AG20443 (cell line): ENCODE measurements at regions not wholly inside any gene's neighbourhood (a gene's known extent, or its start where the extent isn't known, plus 50 kb on each side); places are given as distances from the start of the nearest gene placed in this dataset.

Experiments
- DNase-seq: peaks from one replicate; pipeline ENCODE4 v3.0.0; 2012; ENCODE audit warnings: low spot score, mixed read lengths

- DNase-seq: no peak
Measured at GRCh38 chr3:106215047-106215446, 346.2 kb upstream of the CBLB start.

DNA sequence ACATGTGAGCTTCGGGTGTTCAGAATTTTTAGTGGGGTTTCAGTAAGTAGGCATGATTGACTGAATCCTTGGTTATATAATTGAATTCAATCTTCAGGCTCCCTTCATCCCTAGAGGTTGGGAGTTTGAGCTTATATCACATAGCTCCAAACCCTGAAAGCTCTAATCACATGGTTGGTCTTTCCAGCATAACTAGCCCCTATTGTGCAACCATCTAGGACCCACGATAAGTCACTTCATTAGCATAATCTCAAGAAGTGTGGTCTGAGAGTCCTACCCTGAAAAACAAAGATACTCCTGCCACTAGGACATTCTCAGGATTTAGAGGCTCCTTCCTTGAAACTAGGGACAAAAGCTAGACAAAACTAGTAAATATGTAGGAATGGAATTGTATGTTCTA is 348.9 kb upstream of the CBLB start:
- no peak for DNase-seq

GRCh38 chr3:106227068-106227467 is 358.3 kb upstream of the CBLB start:
- DNase-seq: no peak

DNA sequence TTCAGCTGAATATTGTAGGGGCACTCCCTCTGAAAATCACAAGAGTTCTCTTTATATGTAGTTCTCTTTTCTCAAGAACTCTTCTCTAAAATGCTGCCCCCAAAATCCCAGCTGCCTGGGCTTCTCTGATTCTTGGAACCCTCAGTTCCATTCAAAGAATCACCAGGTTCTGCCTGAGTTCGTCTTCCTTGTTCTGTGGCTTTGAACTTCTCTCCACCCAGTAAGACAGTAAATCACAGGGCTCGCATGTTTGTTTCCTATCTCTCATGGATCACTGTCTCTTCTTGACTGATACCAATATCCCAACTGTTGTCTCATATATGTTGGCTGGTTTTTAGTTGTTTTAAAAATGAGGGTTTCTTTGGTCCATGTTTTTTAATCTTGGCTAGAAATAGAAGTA is 359.5 kb upstream of the CBLB start:
- DNase-seq: no peak

DNA sequence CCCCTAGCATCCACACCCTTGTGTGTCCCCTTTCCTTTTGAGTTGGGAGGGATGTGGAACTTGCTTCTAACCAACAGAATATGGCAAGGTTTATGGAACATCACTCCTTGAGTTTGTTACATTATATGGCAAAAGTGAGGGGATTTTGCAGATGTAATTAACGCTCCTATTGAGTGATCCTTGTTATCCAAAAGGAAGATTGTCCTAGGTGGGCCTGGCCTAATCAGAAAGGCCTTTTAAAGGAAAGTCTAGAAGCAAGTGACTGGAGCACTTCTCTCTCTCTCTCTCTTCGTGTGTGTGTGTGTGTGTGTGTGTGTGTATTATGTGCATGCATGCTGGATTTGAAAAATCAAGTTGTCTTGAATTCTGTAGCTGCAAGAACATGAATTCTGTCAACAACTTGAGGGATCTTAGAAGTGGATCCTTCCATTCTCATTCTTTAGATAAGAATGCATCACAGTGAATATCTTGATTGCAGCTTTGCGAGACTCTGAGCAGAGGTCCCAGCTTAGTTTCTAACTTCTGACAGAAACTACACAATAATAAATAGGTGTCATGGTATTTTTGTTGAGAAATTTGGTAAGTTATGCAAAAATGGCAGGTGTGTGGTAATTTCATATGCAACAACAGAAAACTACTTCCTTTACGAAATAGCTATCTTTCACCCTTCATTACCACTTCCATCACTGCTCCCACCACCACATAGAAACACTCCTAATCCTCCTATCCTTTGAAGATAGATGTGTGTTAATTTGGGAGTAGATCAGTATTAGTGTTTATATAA is 360.9 kb upstream of the CBLB start:
- no peak for DNase-seq

DNA sequence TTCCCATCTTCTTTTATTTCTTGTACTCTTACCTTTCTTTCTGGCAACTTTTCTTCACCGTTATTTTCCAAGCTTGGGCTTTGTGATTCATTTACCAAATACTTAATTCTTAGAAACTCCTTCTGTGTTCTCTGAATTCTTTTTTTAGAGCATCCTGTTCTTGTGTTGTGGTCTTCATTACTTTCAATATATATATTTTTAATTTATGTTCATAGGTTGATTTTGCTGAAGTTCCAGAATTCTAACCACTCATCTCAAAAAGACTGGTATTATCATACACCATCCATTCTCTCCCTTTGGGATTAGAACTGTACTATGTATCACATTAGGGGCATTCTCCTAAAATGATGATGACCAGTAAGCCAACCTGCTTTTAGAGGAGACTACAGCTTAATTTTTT is 362.3 kb upstream of the CBLB start:
- DNase-seq: no peak

DNA sequence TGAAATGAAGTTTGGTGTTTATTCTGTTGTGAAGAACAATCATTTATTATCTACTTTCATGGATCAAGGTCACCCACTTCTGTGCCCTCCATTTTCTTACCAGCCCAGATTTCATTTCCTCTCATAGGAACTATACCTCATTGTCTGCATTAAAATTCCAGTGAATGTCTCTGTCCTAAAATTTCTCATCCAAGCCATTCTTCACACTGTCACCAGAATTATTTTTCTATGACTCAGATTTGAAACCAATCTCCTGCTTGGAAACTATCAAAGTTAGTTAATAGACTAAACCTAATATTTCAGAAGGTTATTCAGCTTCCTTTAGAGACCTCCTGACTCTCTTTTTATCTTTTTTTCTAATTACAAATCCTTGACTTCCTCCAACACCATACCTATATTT is 364.1 kb upstream of the CBLB start:
- no peak for DNase-seq

DNA sequence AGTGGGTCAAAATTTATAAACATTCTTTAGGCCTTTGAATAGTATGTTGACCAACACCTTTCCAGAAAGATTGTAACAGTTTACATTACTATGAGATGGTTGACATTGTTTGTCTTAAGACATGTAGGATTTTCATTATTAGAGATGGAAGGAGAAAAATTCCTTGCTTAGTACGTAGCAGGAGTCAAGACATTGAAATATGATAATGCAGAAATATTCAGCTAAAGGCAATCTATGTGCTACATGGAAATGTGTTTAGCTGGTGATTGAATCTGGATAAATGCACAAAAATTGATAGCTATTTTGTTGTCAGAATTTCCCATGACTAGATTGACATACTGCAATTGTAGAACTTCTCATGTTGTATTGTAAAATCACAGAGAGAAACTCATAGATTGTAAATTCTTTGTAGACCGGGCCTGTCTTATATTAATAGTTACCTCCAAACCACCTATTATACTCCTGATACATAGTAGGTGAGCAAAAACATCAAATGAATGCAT is 370.4 kb upstream of the CBLB start:
- no peak for DNase-seq

DNA sequence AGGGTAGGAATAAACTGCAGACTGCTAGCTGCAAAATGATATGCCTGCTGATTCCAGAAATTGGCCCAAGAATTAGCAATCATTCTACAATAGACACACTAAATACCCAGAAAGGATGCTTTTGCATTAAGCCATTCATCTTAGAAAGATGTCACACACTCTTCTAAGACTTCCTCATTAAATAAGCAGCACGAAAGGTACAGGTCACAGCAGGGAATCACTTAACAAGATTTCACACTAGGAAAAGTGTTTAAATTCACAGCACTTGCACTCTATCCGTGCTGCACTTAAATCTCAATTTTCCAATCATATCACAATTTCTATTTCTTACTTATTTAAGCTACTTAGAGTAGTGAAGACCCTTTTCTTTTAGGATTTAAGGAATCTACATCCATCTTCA is 372.8 kb upstream of the CBLB start:
- DNase-seq: no peak

- no peak for DNase-seq
Measured at GRCh38 chr3:106242781-106243180, 374.0 kb upstream of the CBLB start.

- no peak for DNase-seq
Measured at GRCh38 chr3:106245400-106245799, 376.6 kb upstream of the CBLB start.

- peak; percentile 30 for DNase-seq
Measured at GRCh38 chr3:106247902-106248684, 379.3 kb upstream of the CBLB start.

- no peak for DNase-seq
Measured at GRCh38 chr3:106249159-106249558, 380.3 kb upstream of the CBLB start.

GRCh38 chr3:106249981-106250380 is 381.2 kb upstream of the CBLB start:
- no peak for DNase-seq

DNA sequence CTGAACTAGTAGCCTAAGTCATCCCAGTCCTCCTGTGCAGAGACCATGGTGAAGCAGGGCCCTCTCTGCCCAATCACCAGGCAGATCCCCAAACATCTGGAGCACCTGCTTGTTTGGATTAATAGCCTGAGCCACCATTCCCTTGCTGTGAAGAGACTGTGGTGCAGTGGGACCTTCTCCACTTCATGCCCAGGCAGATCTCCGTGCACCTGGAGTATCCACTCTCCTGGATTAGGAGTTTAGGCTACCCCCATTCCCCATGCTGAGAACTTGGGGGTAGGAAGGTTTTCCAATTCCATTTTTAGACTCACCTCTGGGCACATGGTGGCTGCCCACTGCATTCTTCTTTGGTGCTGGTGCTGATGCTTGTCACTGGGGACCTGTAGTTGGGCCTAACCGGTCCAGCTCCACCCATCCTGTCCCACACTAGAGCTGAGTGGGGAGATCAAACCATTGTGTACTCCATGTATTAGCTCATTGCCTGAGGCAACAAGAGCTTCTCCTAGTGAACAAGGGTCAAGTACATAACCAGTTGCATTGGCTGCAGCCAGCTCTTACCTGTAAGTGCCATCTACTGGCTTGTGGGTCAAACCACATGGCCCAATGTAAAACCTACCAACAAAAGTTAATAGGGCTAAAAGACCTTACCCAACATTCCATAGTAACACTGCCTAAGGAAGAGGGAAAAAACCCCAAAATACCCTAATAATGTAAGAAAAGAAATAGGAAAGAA is 382.5 kb upstream of the CBLB start:
- no peak for DNase-seq

DNA sequence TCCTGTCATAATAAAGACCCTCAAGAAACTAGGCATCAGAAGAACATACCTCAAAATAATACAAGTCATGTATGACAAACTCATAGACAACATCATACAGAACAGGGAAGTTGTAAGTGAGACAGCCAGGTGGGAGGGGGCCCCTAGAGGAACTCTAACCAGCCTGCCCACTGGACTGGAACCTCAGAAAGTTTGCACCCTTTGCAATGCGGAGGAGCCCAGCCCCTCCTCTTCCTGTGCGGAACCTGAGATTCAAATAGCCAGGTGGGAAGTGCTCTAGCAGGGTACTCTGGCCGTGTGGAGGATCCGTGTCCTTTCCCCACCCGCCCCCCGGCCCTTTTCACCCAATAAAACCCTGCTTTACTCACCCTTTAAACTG is 387.0 kb upstream of the CBLB start:
- no peak for DNase-seq

- DNase-seq: no peak
Measured at GRCh38 chr3:106256249-106256957, 387.6 kb upstream of the CBLB start.

DNA sequence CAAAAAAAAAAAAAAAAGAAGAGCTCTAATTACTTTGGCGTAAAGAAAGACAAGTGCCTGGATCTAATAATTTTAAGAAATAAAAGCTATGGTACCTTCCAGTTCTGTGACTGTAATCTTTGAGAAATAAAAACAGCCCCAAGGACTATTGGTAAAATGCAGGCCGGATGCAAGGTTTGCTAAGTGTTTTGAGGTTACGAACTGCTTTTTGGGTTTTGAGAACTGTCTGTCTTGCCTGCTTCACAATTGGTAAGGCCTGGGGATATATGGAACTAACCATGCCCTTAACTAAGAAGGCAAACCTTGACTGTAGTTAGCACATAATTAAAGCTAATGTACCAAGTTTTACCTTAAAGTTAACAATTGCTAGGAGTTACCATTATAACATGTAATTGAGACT is 388.4 kb upstream of the CBLB start:
- no peak for DNase-seq

GRCh38 chr3:106261396-106261795 is 392.6 kb upstream of the CBLB start:
- no peak for DNase-seq

- DNase-seq: no peak
Measured at GRCh38 chr3:106261915-106262683, 393.3 kb upstream of the CBLB start.

DNA sequence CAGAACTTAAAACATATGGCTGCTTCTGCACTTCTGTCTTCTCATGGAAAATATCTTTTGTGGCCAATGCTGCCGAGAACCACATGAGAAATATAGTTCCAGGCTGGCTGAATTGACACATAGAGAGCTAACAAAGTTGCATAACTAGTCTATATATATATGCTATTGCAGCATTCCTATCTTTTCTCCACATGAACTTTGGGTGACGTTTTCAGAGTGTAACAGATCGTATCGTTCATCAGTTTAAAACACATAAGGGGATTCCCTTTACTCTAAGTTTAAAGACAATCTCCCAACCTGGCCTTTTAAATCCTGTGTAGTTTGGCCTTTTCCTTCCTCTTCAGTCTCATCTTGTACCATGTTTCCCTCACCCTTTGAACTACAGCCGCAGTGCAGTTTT is 394.2 kb upstream of the CBLB start:
- DNase-seq: no peak
